Esophagus muscularis mucosa (tissue), 3 donors: ENCODE measurements at regions not wholly inside any gene's neighbourhood (a gene's known extent, or its start where the extent isn't known, plus 50 kb on each side); places are given as distances from the start of the nearest gene placed in this dataset.

ENCODE experiments used
- CTCF ChIP-seq, 3 experiments: fragments of 200-600 bp in 2 of 3; fragments of 450-650 bp in 1 of 3; sonication (generic) in 2 of 3; IDR thresholded peaks; one replicate each; pipeline ENCODE4 v1.5.1; 2017 to 2019; ENCODE audit warnings: antibody characterized with exemption in 3 of 3, mild to moderate bottlenecking in 2 of 3, moderate library complexity in 1 of 3
- POLR2A ChIP-seq: fragments of 450-650 bp; IDR thresholded peaks from one replicate; pipeline ENCODE4 v1.6.1; 2017; ENCODE audit warnings: antibody characterized with exemption, moderate library complexity, mild to moderate bottlenecking, low read depth
- POLR2AphosphoS5 ChIP-seq, 2 donors: sonication (generic); formaldehyde crosslinking; IDR thresholded peaks; one replicate each; pipeline ENCODE4 v1.6.1; 2017; ENCODE audit warnings: antibody characterized with exemption in 2 of 2

GRCh38 chr5:124686239-124687004 lies 60.0 kb downstream of the ZNF608 start:
- TF ChIP-seq POLR2AphosphoS5 (IDR thresholded peaks at IDR 0.05) (no peak), CTCF (IDR thresholded peaks at IDR 0.05) (no peak), POLR2A (no peak)
